IMR-90 (cell line): ENCODE measurements at regions not wholly inside any gene's neighbourhood (a gene's known extent, or its start where the extent isn't known, plus 50 kb on each side); places are given as distances from the start of the nearest gene placed in this dataset.

ENCODE experiments used
- BHLHE40 ChIP-seq: fragments of 150-350 bp; IDR thresholded peaks from 2 replicates; pipeline ENCODE4 v1.6.1; 2016; ENCODE audit warnings: mild to moderate bottlenecking, low read depth, low read length
- CEBPB ChIP-seq: IDR thresholded peaks from 2 replicates; pipeline ENCODE4 v1.6.1; 2012; ENCODE audit warnings: low read depth, low read length, improper control_type of control experiment
- CTCF ChIP-seq: conservative IDR thresholded peaks from 2 replicates; pipeline ENCODE4 v1.5.1; 2012; ENCODE audit warnings: mild to moderate bottlenecking, low read depth, low read length, improper control_type of control experiment
- MAFK ChIP-seq: IDR thresholded peaks from 2 replicates; pipeline ENCODE4 v1.6.1; 2012; ENCODE audit warnings: low read depth, low read length, improper control_type of control experiment
- MXI1 ChIP-seq: IDR thresholded peaks from 2 replicates; pipeline ENCODE4 v1.6.1; 2012; ENCODE audit warnings: low read depth, mild to moderate bottlenecking, low read length, moderate library complexity, borderline replicate concordance
- NFE2L2 ChIP-seq: fragments of 150-350 bp; IDR thresholded peaks from 2 replicates; pipeline ENCODE4 v1.6.1; 2016; ENCODE audit warnings: low read depth, mild to moderate bottlenecking, low read length
- POLR2A ChIP-seq: IDR thresholded peaks from 2 replicates; pipeline ENCODE4 v1.6.1; 2012; ENCODE audit warnings: mild to moderate bottlenecking, low read depth, low read length
- RAD21 ChIP-seq: IDR thresholded peaks from 2 replicates; pipeline ENCODE4 v1.6.1; 2012; ENCODE audit warnings: low read length, improper control_type of control experiment
- RCOR1 ChIP-seq: IDR thresholded peaks from 2 replicates; pipeline ENCODE4 v1.6.1; 2012; ENCODE audit warnings: mild to moderate bottlenecking, low read length, improper control_type of control experiment; ENCODE audit not compliant: insufficient replicate concordance
- RFX5 ChIP-seq: IDR thresholded peaks from 2 replicates; pipeline ENCODE4 v1.8.0; 2012; ENCODE audit warnings: low read depth, mild to moderate bottlenecking, low read length, moderate library complexity
- SMC3 ChIP-seq: fragments of 150-350 bp; IDR thresholded peaks from 2 replicates; pipeline ENCODE4 v1.6.1; 2016; ENCODE audit warnings: low read depth, mild to moderate bottlenecking, antibody characterized with exemption, low read length, moderate library complexity

- TF ChIP-seq CTCF (no peak), POLR2A (no peak), MAFK (no peak), RCOR1 (no peak), CEBPB (no peak), NFE2L2 (no peak), BHLHE40 (no peak), RFX5 (no peak), RAD21 (no peak), MXI1 (no peak), SMC3 (no peak)
These were observed 508.7 kb downstream of the DOK5 start for GRCh38 chr20:54984104-54984448.
